ENCODE measurements at regions not wholly inside any gene's neighbourhood (a gene's known extent, or its start where the extent isn't known, plus 50 kb on each side); places are given as distances from the start of the nearest gene placed in this dataset.

- DNase-seq: no peak
Measured at GRCh38 chr1:29839726-29840125, 603.4 kb downstream of the PTPRU start.

- no peak for DNase-seq
Measured at GRCh38 chr1:29838738-29839320, 602.5 kb downstream of the PTPRU start.

GRCh38 chr1:29836651-29837646, 600.6 kb downstream of the PTPRU start:
- no peak for DNase-seq

GRCh38 chr1:29835874-29836273, 599.6 kb downstream of the PTPRU start:
- DNase-seq: no peak

GRCh38 chr1:29835406-29835805, 599.1 kb downstream of the PTPRU start:
- DNase-seq: no peak

GRCh38 chr1:29833581-29833980, 597.3 kb downstream of the PTPRU start:
- no peak for DNase-seq

GRCh38 chr1:29832936-29833335, 596.6 kb downstream of the PTPRU start:
- DNase-seq: no peak

GRCh38 chr1:29832471-29832870, 596.1 kb downstream of the PTPRU start:
- no peak for DNase-seq

GRCh38 chr1:29831500-29832117, 595.3 kb downstream of the PTPRU start:
- DNase-seq: no peak

GRCh38 chr1:29830916-29831315, 594.6 kb downstream of the PTPRU start:
- DNase-seq: no peak

- no peak for DNase-seq
Measured at GRCh38 chr1:29830383-29830782, 594.1 kb downstream of the PTPRU start.

- DNase-seq: no peak
Measured at GRCh38 chr1:29829448-29830344, 593.4 kb downstream of the PTPRU start.

- DNase-seq: no peak
Measured at GRCh38 chr1:29828526-29829447, 592.5 kb downstream of the PTPRU start.

GRCh38 chr1:29827801-29828525, 591.6 kb downstream of the PTPRU start:
- DNase-seq: no peak

GRCh38 chr1:29827237-29827750, 591.0 kb downstream of the PTPRU start:
- DNase-seq: no peak

- DNase-seq: no peak
Measured at GRCh38 chr1:29826646-29827045, 590.3 kb downstream of the PTPRU start.

- DNase-seq: no peak
Measured at GRCh38 chr1:29825941-29826415, 589.7 kb downstream of the PTPRU start.

GRCh38 chr1:29825274-29825940, 589.1 kb downstream of the PTPRU start:
- DNase-seq: no peak

- DNase-seq: no peak
Measured at GRCh38 chr1:29824511-29825273, 588.4 kb downstream of the PTPRU start.
